ENCODE measurements at regions not wholly inside any gene's neighbourhood (a gene's known extent, or its start where the extent isn't known, plus 50 kb on each side); places are given as distances from the start of the nearest gene placed in this dataset.

DNA sequence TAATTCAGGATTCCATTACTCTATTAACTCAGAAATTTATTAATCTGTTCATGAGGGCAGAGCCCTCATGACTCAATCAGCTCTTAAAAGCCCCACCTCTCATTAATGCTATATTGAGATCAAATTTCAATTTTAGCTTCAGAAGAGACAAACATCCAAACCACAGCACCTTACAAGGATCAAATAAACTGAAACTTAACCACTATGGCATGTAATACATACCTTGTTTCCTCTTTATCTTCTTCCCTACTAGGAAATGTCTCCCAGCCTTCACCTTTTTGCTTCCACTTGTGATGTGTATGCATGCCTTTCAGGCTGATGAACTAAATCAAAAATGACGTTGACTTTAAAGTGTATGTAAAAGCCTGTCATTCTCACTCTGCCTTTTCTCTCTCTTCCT lies 2121.3 kb downstream of the NCAM2 start:
- Histone ChIP-seq H3K9me3 (no peaks in the 10 kb centered on the region), H3K27ac (no peak overlapping the region), H3K4me1 (no peaks in the 10 kb centered on the region), H3K27me3 (no peaks in the 10 kb centered on the region), H3K4me3 (no peak overlapping the region), H3K36me3 (no peaks in the 10 kb centered on the region)
- WGBS, 2 donors: 58 to 68% methylated on average over 1 of the region's 1 CpG
- DNase-seq (no peak), ATAC-seq (ENCODE audit: low FRiP score in 2 of 2) (no peak)
- TF ChIP-seq EP300 (IDR thresholded peaks at IDR 0.05) (no peak), POLR2AphosphoS5 (IDR thresholded peaks at IDR 0.05) (no peak), CTCF (IDR thresholded peaks at IDR 0.05) (no peak), POLR2A (IDR thresholded peaks at IDR 0.05) (no peak)

DNA sequence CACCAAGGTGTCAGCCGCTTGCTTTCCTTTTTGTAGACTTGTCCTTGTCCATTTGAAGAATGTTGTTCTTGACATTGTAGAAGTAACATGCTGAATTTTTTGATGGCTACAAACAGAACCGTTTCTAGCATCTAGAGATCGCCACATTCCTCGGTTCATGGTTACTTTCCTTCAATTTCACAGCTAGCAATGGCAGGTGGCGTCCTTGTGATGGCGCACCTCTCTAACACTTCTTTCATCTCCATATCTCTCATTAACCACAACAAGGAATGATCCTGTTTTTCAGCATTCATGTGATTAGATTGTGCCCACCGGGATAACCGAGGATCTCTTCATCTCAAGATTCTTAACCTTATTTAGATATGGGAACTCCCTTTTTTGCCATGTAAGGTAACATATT lies 2129.8 kb downstream of the NCAM2 start:
- TF ChIP-seq POLR2AphosphoS5 (IDR thresholded peaks at IDR 0.05): no peak
- no peak for TF ChIP-seq POLR2A (IDR thresholded peaks at IDR 0.05)
- TF ChIP-seq EP300 (IDR thresholded peaks at IDR 0.05): no peak
- TF ChIP-seq CTCF (IDR thresholded peaks at IDR 0.05): no peak
- no peak for ATAC-seq (ENCODE audit: low FRiP score in 2 of 2)
- 86% methylated on average over 8 of the region's 8 CpGs for WGBS, 2 donors

GRCh38 chr21:23130308-23130707 lies 2132.1 kb downstream of the NCAM2 start:
- Histone ChIP-seq H3K4me3 (no peak overlapping the region), H3K27me3 (no peaks in the 10 kb centered on the region), H3K36me3 (no peaks in the 10 kb centered on the region), H3K9me3 (no peaks in the 10 kb centered on the region), H3K4me1 (no peaks in the 10 kb centered on the region), H3K27ac (no peak overlapping the region)
- no peak for ATAC-seq (ENCODE audit: low FRiP score in 2 of 2)
- TF ChIP-seq POLR2AphosphoS5 (IDR thresholded peaks at IDR 0.05): no peak
- no peak for TF ChIP-seq EP300 (IDR thresholded peaks at IDR 0.05)
- no peak for TF ChIP-seq POLR2A (IDR thresholded peaks at IDR 0.05)
- no peak for TF ChIP-seq CTCF (IDR thresholded peaks at IDR 0.05)
- no peak for DNase-seq

More for the DNA sequence above, 2129.8 kb downstream of the NCAM2 start:
- H3K27ac ChIP-seq: no peak overlapping the region
- no peak for DNase-seq
- no peaks in the 10 kb centered on the region for H3K27me3 ChIP-seq
- H3K4me3 ChIP-seq: no peak overlapping the region
- no peaks in the 10 kb centered on the region for H3K9me3 ChIP-seq
- H3K4me1 ChIP-seq: no peaks in the 10 kb centered on the region
- H3K36me3 ChIP-seq: no peaks in the 10 kb centered on the region

- H3K27ac ChIP-seq: no peak overlapping the region
- 53 to 62% methylated on average over 6 of the region's 6 CpGs for WGBS, 2 donors
- H3K36me3 ChIP-seq: no peaks in the 10 kb centered on the region
- no peak for TF ChIP-seq POLR2AphosphoS5 (IDR thresholded peaks at IDR 0.05)
- TF ChIP-seq POLR2A (IDR thresholded peaks at IDR 0.05): no peak
- no peak for TF ChIP-seq CTCF (IDR thresholded peaks at IDR 0.05)
- no peak for TF ChIP-seq EP300 (IDR thresholded peaks at IDR 0.05)
- H3K9me3 ChIP-seq: no peaks in the 10 kb centered on the region
- DNase-seq (no peak), ATAC-seq (ENCODE audit: low FRiP score in 2 of 2) (no peak)
- no peak overlapping the region for H3K4me3 ChIP-seq
- no peaks in the 10 kb centered on the region for H3K4me1 ChIP-seq
- no peaks in the 10 kb centered on the region for H3K27me3 ChIP-seq
Observed at GRCh38 chr21:23131177-23131576, 2133.0 kb downstream of the NCAM2 start.

GRCh38 chr21:23138797-23139196 lies 2140.6 kb downstream of the NCAM2 start:
- ATAC-seq (ENCODE audit: low FRiP score in 2 of 2) (no peak), DNase-seq (no peak)
- Histone ChIP-seq H3K9me3 (no peaks in the 10 kb centered on the region), H3K4me1 (no peaks in the 10 kb centered on the region), H3K27me3 (no peaks in the 10 kb centered on the region), H3K27ac (no peak overlapping the region), H3K4me3 (no peak overlapping the region), H3K36me3 (no peaks in the 10 kb centered on the region)
- 78% methylated on average over 2 of the region's 2 CpGs for WGBS, 2 donors
- no peak for TF ChIP-seq POLR2AphosphoS5 (IDR thresholded peaks at IDR 0.05)
- no peak for TF ChIP-seq POLR2A (IDR thresholded peaks at IDR 0.05)
- TF ChIP-seq EP300 (IDR thresholded peaks at IDR 0.05): no peak
- no peak for TF ChIP-seq CTCF (IDR thresholded peaks at IDR 0.05)

Data from upper lobe of left lung (tissue), 6 donors.